HG03460 (cell line): ENCODE measurements at regions not wholly inside any gene's neighbourhood (a gene's known extent, or its start where the extent isn't known, plus 50 kb on each side); places are given as distances from the start of the nearest gene placed in this dataset.

Source experiments
- ATAC-seq: cut with Tn5 transposase; IDR thresholded peaks from one replicate; pipeline ENCODE4 v1.9.1; 2021; ENCODE audit not compliant: unreplicated experiment

DNA sequence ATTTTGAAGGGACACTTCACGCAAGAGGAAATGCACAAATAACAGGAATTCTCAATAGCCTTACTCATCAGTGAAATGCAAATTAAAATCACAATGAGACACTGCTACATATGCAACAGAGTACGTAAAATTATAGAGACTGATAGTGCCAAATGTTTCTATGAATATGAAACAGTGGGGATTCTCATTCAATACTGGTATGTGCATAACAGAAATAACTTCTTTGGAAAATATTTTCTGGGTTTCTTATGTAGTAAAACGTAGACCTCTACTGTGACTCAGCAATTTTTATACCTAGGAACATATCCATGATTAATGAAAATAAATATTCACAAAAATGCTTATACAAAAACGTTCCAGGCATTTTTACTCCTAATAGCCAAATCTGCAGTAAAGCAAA is 1625.2 kb downstream of the MAT2B start:
- ATAC-seq: no peak

DNA sequence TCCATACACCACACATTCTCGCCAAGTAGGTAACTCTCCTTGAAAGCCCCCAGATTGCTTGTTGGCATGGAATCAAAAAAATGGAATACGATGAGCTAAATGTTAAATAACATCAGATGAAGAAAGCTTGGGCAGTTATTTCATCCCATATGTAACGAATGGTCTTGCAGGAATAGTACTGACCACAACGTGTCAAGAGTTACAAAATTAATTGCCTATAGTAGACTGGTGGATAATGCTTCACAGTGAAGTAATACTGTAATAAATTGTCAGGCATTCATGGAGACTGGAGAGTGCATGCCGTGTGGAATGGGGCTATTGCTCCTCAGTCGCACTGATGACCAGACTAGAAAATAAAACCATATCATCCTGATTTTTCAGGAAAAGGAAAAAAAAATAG is 1628.7 kb downstream of the MAT2B start:
- no peak for ATAC-seq

DNA sequence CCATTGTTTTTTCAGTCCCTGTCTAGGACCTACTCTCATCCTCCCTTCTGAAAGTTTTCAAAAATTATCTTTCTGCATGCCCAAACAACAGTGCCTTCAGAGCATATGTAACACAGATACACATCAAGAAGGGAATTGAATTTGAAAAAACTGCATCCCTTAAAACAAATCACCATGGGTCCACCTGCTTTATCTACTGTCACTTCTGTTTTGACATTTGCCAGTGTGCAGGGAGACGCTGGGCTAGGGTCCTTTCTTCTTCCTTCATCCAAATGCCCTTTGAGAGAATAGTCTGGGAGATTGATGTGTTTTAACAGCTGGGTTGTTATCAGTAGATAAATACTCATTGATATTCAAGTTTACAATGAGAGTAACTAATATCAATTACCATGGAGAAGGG is 1630.1 kb downstream of the MAT2B start:
- no peak for ATAC-seq

DNA sequence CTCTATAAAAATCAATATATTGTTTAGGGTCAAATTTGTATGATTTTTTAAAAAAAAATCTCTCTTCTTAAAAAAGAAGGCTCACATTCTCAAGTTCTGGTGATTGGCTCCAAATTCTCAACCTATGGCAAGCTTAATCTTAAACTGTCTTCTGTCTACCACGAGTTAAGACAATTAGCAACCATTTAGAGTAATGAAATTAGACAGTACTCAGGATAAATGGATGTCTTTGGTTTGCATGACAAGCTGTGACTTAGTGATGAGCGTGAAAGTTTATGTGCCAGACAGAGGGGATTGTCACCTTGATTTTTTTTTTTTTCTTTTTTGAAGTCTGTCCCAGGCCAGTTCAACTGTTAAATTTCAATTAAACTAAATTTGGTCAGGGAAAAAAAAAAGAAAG is 1632.3 kb downstream of the MAT2B start:
- ATAC-seq: no peak

DNA sequence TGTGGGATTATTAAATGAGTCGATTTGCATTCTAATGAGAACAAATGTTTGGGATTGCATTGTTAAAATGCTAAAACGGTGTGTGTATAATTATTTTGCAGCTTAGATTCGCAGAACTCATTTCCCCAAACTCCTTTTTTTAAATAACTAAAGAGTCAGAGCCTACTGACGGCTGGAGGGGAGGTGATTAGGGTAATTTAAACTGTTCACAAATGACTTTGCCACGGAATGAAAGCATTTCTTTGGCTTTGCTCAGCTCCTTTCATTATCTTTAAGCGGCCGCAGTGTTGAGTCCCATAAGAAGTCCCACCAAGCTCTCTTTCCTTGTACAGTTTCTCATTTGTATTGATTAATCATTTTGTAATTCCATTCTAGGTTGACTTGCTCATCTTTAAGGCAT is 1632.8 kb downstream of the MAT2B start:
- no peak for ATAC-seq

DNA sequence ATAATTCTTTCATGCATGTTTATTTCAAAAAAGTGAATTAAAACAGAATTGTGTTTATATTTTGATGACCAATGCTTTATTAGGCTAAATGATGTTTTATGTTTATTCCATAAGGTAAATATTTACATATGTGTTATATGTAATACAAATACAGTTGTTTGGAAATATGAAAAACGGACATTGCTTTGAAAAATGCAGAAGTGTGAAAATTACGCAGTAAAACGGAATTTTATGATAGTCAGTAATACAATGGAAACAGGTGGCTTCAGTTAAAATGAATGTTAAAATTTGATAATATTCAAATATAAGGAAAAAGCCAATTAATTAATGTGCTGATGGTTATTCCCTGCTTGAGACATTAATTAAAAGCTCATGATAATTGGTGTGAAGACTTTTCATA is 1633.8 kb downstream of the MAT2B start:
- no peak for ATAC-seq

DNA sequence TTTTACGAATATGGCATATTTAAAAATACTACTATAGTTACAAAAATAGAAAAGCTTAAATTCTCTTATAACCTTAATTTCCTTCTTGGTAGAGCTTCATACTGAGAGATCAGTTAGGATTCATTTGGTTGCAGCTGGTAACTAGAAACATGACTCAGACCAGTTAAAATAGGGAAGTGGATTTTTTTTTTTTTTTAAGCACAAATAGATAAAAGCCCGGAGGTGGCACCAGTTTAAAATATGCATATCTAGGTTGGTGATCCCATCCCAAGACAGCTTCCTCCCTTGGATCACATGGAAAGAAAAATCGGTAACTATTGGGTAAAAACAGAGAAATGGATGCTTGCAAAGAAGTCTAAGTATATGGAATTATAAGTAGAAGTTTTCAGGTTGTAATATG is 1634.3 kb downstream of the MAT2B start:
- no peak for ATAC-seq

DNA sequence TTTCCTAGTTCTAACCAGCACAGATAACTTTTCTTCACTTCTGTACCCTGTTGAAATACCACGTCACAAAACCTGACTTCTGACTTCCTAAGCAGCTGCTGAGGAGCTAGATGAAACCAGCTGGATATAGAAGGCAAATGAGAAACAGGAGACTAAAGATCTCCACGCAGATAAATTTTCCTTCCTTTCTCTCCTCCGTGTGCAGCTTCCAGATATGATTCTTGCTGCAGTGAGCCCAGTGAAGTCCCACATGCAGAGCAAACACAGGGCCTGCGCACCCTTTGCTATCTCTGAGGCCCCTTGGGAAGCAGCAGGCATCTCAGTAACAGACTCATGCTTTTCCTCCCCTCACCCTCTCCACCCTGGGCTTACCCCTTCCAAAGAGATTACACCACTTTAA is 1638.3 kb downstream of the MAT2B start:
- ATAC-seq: no peak

DNA sequence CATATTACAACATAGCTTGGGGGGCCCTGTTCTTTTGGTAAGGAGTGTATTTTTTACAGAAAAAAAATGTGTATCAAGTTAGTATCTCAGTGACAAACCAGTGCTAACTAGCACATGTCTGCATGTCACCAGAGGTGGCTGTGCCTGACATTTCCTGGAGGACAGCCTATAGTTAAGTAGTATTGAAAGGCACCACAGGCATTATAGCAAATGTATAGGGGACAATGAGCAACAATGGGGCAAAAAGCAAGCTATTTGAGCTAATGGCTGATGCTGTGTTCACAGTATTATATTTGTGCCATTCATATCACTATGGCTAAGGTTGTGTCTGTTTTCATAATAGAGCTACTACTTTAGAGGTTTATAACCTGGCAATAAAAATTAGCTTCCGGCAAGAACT is 1644.0 kb downstream of the MAT2B start:
- no peak for ATAC-seq

DNA sequence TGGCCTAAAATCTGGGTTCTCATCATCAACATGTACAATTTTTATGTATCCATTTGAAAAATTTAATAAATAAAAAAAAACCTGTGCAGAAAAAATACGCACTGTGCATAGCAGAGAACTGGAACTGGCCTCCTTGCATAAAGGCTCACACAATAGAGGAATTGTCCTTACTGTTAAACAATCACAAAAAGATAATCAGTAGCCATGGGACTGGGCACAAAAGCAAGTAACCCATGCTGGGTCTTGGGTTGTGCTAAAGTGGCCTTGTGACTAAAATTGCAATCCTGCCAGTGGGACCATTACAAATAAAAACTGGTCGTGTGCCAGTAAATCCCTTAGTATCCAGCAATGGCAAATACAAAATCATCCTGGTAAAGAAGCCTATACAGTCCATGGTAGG is 1646.6 kb downstream of the MAT2B start:
- ATAC-seq: no peak

DNA sequence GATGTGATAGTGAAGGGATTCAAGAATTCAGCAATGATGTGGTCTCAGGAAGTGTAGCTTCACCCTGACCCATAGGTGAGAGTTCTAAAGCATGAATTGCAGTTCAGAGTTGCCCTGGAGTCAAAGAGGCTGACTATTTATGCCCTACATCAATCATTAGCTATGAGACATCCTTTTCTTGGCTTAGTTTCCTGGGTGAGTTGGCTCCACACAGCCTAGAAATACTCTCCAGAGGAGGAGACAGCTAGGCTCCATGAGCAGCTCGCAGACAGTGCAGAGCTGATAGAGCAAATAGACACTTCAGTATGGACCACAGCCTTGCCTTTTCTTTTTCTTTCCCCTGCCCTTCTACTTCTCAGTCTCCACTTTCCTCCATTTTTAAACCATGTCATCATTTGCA is 1651.8 kb downstream of the MAT2B start:
- ATAC-seq: no peak

DNA sequence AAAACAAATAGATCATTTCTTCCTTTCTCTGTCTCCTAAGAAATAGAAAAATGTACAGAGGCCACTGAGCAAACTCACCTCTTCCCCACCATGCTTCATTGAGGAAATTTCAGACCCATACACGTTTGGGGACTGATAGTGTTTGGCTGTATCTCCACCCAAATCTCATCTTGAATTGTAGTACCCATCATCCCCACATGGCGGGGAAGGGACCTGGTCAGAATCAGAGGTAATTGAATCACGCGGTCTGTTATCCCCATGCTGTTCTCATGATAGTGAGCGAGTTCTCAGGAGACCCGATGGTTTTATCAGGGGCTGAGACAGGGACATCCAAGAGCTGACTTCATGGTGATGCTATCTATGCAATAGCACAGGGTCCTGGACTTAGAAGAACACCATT is 1655.8 kb downstream of the MAT2B start:
- ATAC-seq: no peak

DNA sequence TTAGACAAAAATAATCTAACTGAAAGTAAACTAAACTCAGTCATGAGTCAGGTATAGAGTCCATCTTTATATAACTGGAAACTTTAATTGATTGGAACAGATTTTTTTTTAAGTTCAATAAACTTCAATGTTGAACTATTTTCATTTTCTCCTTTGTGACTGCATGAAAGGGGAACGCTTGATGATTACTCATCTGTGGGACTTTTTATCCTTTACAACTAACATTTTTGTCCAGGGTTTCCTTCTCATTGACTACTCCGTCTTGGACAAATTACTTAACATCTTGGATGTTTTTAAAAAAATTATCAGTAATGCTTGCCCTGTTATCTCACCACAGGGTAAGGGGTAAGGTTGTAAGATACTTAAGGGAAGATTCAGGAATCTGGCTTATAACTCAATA is 1658.4 kb downstream of the MAT2B start:
- ATAC-seq: no peak

DNA sequence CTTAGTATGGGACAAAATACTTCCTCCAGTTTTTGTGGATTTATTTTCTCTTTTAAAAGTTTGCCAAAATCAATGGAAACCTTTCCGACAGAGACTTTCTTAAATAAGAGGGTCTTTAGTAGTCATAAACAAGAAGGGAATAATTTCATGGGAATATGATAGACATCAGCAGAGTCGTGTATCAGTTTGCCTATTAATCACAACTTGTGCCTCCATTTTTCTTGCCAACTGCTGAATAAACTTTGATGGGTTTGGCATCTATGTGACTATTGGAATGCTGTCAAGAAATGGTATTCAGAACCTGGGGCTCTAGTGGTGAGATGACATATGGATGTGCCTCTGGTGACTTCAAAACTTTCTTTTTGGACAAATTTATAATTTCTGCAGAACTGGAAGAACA is 1668.2 kb downstream of the MAT2B start:
- ATAC-seq: no peak

DNA sequence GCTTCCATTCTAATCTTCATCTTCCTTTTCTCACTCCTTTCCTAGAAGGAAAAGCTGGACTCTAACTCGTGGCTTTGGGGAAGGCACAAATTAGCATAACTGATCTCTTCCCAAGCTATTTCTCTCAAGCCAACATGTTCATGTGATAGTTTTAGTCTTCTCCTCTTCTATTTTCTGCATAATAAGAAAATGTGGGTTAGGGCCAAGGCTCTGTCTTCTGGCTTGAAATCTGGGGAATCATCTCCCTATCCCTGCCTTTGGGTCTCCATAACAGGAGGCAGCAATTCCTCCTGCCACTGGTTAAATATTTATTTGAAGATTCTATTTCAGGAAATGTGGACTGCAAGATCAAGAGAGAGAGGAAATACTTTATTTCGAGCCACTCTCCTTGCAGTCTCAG is 1669.6 kb downstream of the MAT2B start:
- no peak for ATAC-seq

DNA sequence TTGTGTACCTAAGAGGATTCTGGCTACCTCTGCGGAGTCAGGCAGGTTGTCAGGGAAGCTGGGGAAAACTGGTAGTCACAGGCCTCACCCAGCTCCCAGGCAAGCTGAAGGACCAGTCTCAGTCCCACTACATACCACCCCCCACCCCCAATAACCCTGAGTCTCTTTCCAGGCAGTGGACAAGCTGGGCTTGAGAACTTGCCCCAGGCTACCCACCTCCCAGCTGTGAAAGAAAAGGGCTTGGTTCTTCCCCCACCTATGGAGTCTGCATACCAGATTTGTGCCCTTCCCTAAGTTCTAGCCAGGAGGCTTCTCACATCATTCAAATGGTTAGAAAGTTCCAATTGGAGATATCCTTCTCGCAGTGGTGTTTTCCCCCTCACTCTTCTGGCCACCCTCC is 1678.8 kb downstream of the MAT2B start:
- no peak for ATAC-seq

DNA sequence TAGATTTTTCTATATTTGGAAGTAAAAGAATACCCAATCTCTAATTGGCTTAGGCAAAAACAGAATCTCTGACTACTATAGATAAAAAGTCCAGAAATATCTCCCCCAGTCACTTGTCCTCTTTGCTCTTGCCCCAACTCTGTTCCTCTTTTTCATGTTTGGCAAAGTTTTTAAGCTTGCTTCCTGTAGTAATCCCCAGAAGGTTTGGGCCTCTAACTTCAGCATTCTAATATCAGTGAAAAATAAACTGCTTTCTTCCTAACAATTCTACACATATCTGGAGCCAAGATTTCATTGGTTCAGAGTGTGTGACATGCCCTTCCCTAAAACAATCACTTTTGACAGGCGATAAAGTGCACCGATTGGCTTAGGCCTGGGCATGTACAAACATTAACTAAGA is 1680.3 kb downstream of the MAT2B start:
- no peak for ATAC-seq

DNA sequence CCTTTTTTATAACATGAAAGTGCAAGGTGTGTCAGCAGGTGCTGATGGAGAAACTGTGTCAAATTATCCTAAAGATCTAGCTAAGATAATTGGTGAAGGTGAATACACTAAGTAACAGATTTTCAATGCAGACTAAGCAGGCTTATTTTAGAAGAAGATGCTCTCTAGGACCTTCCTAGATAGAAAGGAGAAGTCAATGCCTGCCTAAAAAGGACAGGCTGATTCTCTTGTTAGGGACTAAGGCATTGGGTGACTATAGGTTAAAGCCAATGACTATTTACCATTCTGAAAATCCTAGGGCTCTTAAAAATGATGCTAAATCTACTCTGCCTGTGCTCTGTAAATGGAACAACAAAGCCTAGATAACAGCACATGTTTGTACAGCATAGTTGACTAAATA is 1682.4 kb downstream of the MAT2B start:
- ATAC-seq: no peak

DNA sequence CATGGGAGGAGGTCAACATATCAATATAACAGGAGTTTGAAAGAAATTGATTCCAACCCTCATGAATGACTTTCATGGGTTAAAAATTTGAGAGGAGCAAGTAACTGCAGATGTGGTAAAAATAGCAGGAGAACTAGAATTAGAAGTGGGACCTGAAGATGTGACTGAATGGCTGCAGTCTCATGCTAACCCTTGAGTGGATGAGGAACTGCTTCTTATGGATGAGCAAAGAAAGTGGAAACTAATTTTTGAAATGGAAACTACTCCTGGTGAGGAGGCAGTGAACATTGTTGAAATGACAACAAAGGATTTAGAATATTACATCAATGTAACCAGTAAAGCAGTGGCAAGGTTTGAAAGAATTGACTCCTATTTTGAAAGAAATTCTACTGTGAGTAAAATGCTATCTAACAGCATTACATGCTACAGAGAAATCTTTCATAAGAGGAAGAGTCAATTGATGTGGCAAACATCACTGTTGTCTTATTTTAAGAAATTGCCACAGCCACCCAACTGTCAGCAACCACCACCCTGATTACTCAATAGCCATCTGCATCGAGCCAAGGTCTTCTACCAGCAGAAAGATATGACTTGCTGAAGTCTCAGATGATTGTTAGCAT is 1683.2 kb downstream of the MAT2B start:
- ATAC-seq: no peak

DNA sequence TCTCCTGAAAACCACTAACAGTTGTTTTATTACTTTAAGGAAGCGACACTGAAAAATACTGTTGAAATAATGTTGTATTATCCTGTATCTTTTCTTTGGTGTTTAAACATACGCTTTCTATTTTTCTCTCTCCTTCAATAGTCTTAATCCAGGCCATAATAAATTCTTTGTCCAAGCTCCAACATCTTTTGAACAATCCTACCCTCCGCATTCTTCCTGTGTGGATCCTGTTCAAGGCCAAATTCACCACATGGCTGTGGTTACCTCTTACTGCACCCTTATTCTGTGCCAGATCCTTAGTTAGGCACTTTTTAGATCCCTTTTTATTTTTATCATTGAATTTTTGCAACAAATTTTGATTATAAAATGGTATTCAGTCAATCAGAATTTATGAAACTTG is 1691.5 kb downstream of the MAT2B start:
- ATAC-seq: no peak

DNA sequence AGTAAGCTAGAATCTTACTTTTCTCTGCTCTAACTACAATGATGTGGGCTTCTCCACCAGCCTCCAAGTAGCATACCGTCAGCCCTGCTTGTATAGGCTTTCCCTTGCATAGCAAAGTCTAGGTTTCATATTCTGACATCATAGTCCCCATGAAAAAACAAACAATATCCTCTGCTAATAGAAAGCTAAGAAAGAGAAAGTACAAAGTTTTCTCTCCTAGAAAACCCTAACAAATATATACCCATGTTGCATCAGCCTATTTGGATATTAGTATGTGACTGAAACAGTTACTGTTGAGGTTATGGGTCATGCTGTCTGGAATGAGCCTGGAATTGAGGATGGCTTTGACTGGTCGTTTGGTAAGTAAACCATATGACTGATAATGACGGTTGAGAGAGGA is 1696.0 kb downstream of the MAT2B start:
- ATAC-seq: no peak

DNA sequence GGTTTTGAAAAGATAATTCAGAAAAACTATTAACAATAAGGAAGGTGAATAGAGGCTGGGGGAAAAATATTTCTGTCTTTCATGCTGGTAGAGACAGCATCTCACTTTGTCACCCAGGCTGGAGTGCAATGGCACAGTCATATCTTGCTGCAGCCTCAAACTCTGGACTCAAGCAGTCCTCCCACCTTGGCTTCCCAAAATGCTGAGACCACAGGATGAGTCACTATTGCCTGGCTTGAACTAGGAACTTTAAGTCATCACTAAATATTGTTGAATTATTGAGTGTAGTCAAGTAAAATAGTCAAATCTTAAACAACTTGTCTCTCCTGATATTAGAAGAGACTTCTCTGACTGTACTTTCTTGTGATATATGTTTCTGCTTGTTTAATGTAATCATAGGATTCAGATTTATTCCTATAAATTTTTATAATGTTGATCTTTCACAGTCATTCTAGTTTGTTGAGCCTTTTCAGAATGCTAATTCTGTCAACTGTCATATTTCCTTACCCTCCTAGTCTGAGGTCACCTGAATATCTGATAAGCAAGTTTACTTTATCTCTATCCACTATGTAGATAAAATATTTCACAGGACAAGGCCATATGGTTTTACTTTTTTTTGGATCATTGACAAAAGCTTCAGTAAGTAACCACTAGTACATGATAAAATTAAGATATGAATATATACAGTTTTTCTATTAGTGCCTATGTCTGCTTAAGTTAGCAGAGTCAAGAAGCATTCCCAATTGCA is 1696.5 kb downstream of the MAT2B start:
- no peak for ATAC-seq

DNA sequence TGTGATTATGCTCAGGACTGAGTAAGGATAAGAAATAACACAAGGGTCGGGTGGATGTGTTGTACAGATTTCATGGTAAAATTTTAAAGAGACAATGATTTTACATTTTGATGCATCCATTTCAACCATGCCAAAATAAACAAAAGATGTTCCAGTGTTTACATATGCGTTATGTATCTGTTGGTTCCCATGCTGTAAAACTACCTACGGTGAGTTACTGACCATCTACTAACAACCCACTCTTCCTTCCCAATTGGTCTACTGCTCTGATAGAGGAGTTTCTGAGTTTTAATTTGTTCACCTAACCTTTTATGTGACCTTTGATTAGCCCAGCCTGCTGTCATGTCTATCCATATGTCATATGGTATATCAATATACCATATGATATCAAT is 1697.1 kb downstream of the MAT2B start:
- no peak for ATAC-seq
